ENCODE measurements at regions not wholly inside any gene's neighbourhood (a gene's known extent, or its start where the extent isn't known, plus 50 kb on each side); places are given as distances from the start of the nearest gene placed in this dataset.

DNA sequence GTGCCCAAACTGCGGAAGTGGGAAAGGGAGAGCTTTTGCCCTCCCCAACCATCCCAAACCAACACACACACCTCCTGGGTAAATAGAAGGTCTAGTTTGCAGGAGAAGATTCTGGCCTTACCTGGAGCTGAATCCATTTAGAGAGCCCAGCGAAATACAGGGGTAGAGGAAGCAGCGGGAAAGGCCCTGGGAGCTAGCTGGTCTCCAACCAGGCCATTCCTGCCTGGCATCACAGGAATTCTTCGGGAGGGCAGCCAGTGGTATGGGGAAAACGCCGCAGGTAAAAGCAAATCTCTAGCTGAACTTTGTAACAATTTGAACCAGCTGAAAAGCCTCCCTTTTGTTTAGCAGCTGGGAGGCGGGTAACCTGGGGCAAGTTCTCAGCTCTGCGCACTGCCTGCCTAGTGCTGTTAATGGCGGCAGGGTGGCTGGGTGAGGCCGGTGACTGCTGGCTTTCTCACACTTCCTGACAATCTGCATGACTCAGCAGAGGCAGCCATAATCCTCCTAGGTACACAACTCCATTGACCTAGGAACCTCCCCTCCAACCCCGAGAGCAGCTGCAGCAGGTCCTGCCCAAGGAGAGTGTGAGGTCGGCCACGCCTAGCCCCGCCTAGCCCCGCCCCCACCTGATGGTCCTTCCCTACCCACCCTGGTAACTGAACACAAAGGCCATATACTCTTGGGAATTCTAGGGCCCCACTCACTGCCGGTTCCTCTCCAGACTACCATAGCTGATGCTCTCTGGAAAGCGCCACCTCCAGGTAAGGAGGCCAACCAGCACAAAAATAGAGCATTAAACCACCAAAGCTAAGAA lies 483.8 kb upstream of the REG3G start (continued):
- TF ChIP-seq FOXA1 (IDR thresholded peaks at IDR 0.05) (0 out of 2 replicates have a peak, but pooled peaks have one; percentile 35), FOXA1 (CRISPR knock-in tag; IDR thresholded peaks at IDR 0.05) (peak; percentile 92), ZNF552 (CRISPR knock-in tag; IDR thresholded peaks at IDR 0.05; ENCODE audit: borderline replicate concordance) (peak; percentile 59; the same call in 1 of the 2 replicates), CHD2 (IDR thresholded peaks at IDR 0.05; ENCODE audit: low read depth, low read length) (no peak), HOXA7 (CRISPR knock-in tag; IDR thresholded peaks at IDR 0.05) (no peak), CEBPB (IDR thresholded peaks at IDR 0.05; ENCODE audit: borderline replicate concordance, low read depth, low read length) (no peak), ZFP36L2 (CRISPR knock-in tag; IDR thresholded peaks at IDR 0.05) (peak; percentile 82; the same call in 1 of the 2 replicates), ZNF430 (CRISPR knock-in tag; IDR thresholded peaks at IDR 0.05) (peak; percentile 82; the same call in 1 of the 2 replicates), SRF (IDR thresholded peaks at IDR 0.05; ENCODE audit: low read depth, low read length) (no peak), ZNF550 (CRISPR knock-in tag; IDR thresholded peaks at IDR 0.05; ENCODE audit: borderline replicate concordance) (no peak), SPEN (CRISPR knock-in tag; IDR thresholded peaks at IDR 0.05; ENCODE audit: low read depth) (peak; percentile 87; the same call in 1 of the 2 replicates), AGO2 (optimal IDR thresholded peaks at IDR 0.05; ENCODE audit: low read depth, low read length) (no peak), ZNF670 (CRISPR knock-in tag; IDR thresholded peaks at IDR 0.05; ENCODE audit: borderline replicate concordance) (peak; percentile 92), ZBTB7A (CRISPR knock-in tag; IDR thresholded peaks at IDR 0.05) (no peak), ZKSCAN8 (CRISPR knock-in tag; IDR thresholded peaks at IDR 0.05; ENCODE audit: borderline replicate concordance) (0 out of 2 replicates have a peak, but pooled peaks have one; percentile 59)
- TF ChIP-seq, protein P1, sequence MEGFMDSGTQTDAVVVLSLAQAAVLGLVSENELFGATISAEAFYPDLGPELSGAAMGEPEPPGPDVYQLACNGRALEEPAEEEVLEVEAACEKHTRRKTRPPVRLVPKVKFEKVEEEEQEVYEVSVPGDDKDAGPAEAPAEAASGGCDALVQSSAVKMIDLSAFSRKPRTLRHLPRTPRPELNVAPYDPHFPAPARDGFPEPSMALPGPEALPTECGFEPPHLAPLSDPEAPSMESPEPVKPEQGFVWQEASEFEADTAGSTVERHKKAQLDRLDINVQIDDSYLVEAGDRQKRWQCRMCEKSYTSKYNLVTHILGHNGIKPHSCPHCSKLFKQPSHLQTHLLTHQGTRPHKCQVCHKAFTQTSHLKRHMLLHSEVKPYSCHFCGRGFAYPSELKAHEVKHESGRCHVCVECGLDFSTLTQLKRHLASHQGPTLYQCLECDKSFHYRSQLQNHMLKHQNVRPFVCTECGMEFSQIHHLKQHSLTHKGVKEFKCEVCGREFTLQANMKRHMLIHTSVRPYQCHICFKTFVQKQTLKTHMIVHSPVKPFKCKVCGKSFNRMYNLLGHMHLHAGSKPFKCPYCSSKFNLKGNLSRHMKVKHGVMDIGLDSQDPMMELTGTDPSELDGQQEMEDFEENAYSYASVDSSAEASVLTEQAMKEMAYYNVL (CRISPR knock-in tag; IDR thresholded peaks at IDR 0.05; ENCODE audit: borderline replicate concordance): peak; percentile 55
- TF ChIP-seq, protein P2, sequence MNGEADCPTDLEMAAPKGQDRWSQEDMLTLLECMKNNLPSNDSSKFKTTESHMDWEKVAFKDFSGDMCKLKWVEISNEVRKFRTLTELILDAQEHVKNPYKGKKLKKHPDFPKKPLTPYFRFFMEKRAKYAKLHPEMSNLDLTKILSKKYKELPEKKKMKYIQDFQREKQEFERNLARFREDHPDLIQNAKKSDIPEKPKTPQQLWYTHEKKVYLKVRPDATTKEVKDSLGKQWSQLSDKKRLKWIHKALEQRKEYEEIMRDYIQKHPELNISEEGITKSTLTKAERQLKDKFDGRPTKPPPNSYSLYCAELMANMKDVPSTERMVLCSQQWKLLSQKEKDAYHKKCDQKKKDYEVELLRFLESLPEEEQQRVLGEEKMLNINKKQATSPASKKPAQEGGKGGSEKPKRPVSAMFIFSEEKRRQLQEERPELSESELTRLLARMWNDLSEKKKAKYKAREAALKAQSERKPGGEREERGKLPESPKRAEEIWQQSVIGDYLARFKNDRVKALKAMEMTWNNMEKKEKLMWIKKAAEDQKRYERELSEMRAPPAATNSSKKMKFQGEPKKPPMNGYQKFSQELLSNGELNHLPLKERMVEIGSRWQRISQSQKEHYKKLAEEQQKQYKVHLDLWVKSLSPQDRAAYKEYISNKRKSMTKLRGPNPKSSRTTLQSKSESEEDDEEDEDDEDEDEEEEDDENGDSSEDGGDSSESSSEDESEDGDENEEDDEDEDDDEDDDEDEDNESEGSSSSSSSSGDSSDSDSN (CRISPR knock-in tag; IDR thresholded peaks at IDR 0.05): peak; percentile 90
- TF ChIP-seq, protein P3, sequence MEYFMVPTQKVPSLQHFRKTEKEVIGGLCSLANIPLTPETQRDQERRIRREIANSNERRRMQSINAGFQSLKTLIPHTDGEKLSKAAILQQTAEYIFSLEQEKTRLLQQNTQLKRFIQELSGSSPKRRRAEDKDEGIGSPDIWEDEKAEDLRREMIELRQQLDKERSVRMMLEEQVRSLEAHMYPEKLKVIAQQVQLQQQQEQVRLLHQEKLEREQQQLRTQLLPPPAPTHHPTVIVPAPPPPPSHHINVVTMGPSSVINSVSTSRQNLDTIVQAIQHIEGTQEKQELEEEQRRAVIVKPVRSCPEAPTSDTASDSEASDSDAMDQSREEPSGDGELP (IDR thresholded peaks at IDR 0.05; ENCODE audit: borderline replicate concordance, low read depth): peak; percentile 74; the same call in 1 of the 2 replicates
- TF ChIP-seq, protein P4, sequence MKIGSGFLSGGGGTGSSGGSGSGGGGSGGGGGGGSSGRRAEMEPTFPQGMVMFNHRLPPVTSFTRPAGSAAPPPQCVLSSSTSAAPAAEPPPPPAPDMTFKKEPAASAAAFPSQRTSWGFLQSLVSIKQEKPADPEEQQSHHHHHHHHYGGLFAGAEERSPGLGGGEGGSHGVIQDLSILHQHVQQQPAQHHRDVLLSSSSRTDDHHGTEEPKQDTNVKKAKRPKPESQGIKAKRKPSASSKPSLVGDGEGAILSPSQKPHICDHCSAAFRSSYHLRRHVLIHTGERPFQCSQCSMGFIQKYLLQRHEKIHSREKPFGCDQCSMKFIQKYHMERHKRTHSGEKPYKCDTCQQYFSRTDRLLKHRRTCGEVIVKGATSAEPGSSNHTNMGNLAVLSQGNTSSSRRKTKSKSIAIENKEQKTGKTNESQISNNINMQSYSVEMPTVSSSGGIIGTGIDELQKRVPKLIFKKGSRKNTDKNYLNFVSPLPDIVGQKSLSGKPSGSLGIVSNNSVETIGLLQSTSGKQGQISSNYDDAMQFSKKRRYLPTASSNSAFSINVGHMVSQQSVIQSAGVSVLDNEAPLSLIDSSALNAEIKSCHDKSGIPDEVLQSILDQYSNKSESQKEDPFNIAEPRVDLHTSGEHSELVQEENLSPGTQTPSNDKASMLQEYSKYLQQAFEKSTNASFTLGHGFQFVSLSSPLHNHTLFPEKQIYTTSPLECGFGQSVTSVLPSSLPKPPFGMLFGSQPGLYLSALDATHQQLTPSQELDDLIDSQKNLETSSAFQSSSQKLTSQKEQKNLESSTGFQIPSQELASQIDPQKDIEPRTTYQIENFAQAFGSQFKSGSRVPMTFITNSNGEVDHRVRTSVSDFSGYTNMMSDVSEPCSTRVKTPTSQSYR (CRISPR knock-in tag; IDR thresholded peaks at IDR 0.05; ENCODE audit: borderline replicate concordance): 0 out of 2 replicates have a peak, but pooled peaks have one; percentile 46

All from HepG2 (cell line).